ENCODE measurements at regions not wholly inside any gene's neighbourhood (a gene's known extent, or its start where the extent isn't known, plus 50 kb on each side); places are given as distances from the start of the nearest gene placed in this dataset.

GRCh38 chr20:40812415-40812925 is 123.4 kb upstream of the MAFB start:
- TF ChIP-seq MAZ (CRISPR knock-in tag; conservative IDR thresholded peaks at IDR 0.05 in 1 of 2, IDR thresholded peaks at IDR 0.05 in 1 of 2) (no peak), ZNF76 (CRISPR knock-in tag; IDR thresholded peaks at IDR 0.05; ENCODE audit: borderline replicate concordance) (no peak), ZNF140 (CRISPR knock-in tag; IDR thresholded peaks at IDR 0.05) (no peak)
- Histone ChIP-seq H3K4me3 (no peak overlapping the region), H3K4me2 (ENCODE audit: insufficient read depth, low read length) (no peak overlapping the region), H3K9me3 (replicated peaks; ENCODE audit: control insufficient read depth, insufficient read depth, low read depth, low read length) (no peaks in the 10 kb centered on the region), H3K9ac (ENCODE audit: insufficient read depth in 1 of 2, low read depth in 2 of 2, low read length in 2 of 2) (no peak overlapping the region), H3K4me1 (replicated peaks in 1 of 2; ENCODE audit: control insufficient read depth in 2 of 2, insufficient read depth in 2 of 2, low read length in 2 of 2) (no peaks in the 10 kb centered on the region; a peak in 1 of 5 replicates), H3K79me2 (ENCODE audit: control insufficient read depth, insufficient read depth, low read length) (no peaks in the 10 kb centered on the region), H2AFZ (ENCODE audit: low read depth, low read length) (no peak overlapping the region), H3K9me1 (ENCODE audit: control insufficient read depth, insufficient read depth, low read length) (no peaks in the 10 kb centered on the region), H3K27me3 (ENCODE audit: control insufficient read depth in 2 of 2, insufficient read depth in 2 of 2, low read length in 2 of 2) (peaks cover 0 to 19% of the 10 kb centered on the region in 2 experiments; a peak in 2 of 5 replicates), H3K27ac (ENCODE audit: extremely low read depth, low read depth, low read length) (no peak overlapping the region), H4K20me1 (replicated peaks; ENCODE audit: control insufficient read depth, insufficient read depth, low read length) (no peaks in the 10 kb centered on the region), H3K36me3 (ENCODE audit: control insufficient read depth, insufficient read depth, low read length) (no peaks in the 10 kb centered on the region)
- no peak for DNase-seq (ENCODE audit: extremely low read depth in 1 of 4, low spot score in 3 of 4)
- no peak for FAIRE-seq
- in situ Hi-C loops (cut with MboI): no loop called here
- BruUV-seq (replicated peaks): no TSS peak
- ChIA-PET CTCF (ENCODE audit: low intra/inter-chr PET ratio) (no interaction called here), POLR2A (interaction anchor here (0.9 kb wide), 1 partner anchor 15 kb away, joined by 3 read pairs; no protein-coding TSS in a partner anchor)
- 0% methylated on average over 7 of the region's 7 CpGs for WGBS (ENCODE audit: insufficient coverage, low coverage, missing lambda C conversion rate)
- intact Hi-C loops (cut with micrococcal nuclease): no loop called here
- no peak for ATAC-seq

GRCh38 chr20:40813029-40813431 is 124.0 kb upstream of the MAFB start:
- no peak overlapping the region for H3K27ac ChIP-seq (ENCODE audit: extremely low read depth, low read depth, low read length)
- H3K4me3 ChIP-seq: no peak overlapping the region
- TF ChIP-seq MLX (CRISPR knock-in tag; conservative IDR thresholded peaks at IDR 0.05) (no peak), NFIC (IDR thresholded peaks at IDR 0.05) (peak; percentile 31; the same call in 1 of the 2 replicates), SREBF1 (IDR thresholded peaks at IDR 0.05; ENCODE audit: borderline replicate concordance, low read depth, low read length) (no peak)
- no peaks in the 10 kb centered on the region for H4K20me1 ChIP-seq (replicated peaks; ENCODE audit: control insufficient read depth, insufficient read depth, low read length)
- H3K4me1 ChIP-seq (replicated peaks in 1 of 2; ENCODE audit: control insufficient read depth in 2 of 2, insufficient read depth in 2 of 2, low read length in 2 of 2): no peaks in the 10 kb centered on the region; a peak in 3 of 5 replicates
- peaks cover 0 to 15% of the 10 kb centered on the region in 2 experiments; a peak in 2 of 5 replicates for H3K27me3 ChIP-seq (ENCODE audit: control insufficient read depth in 2 of 2, insufficient read depth in 2 of 2, low read length in 2 of 2)
- FAIRE-seq (no peak), ATAC-seq (no peak), DNase-seq (ENCODE audit: extremely low read depth in 1 of 4, low spot score in 3 of 4) (no peak)
- in situ Hi-C loops (cut with MboI) (no loop called here), intact Hi-C loops (cut with micrococcal nuclease) (no loop called here)
- H3K79me2 ChIP-seq (ENCODE audit: control insufficient read depth, insufficient read depth, low read length): no peaks in the 10 kb centered on the region
- H3K9me3 ChIP-seq (replicated peaks; ENCODE audit: control insufficient read depth, insufficient read depth, low read depth, low read length): no peaks in the 10 kb centered on the region
- ChIA-PET POLR2A (interaction anchor here (0.9 kb wide), 1 partner anchor 15 kb away, joined by 3 read pairs; no protein-coding TSS in a partner anchor), CTCF (ENCODE audit: low intra/inter-chr PET ratio) (no interaction called here)
- no peak overlapping the region for H3K9ac ChIP-seq (ENCODE audit: insufficient read depth in 1 of 2, low read depth in 2 of 2, low read length in 2 of 2)
- no peak overlapping the region for H3K4me2 ChIP-seq (ENCODE audit: insufficient read depth, low read length)
- H3K36me3 ChIP-seq (ENCODE audit: control insufficient read depth, insufficient read depth, low read length): no peaks in the 10 kb centered on the region
- WGBS (ENCODE audit: insufficient coverage, low coverage, missing lambda C conversion rate): 2% methylated on average over 5 of the region's 5 CpGs
- no peaks in the 10 kb centered on the region for H3K9me1 ChIP-seq (ENCODE audit: control insufficient read depth, insufficient read depth, low read length)
- BruUV-seq (replicated peaks): no TSS peak
- H2AFZ ChIP-seq (ENCODE audit: low read depth, low read length): no peak overlapping the region

All from K562 (cell line).